ENCODE measurements at regions not wholly inside any gene's neighbourhood (a gene's known extent, or its start where the extent isn't known, plus 50 kb on each side); places are given as distances from the start of the nearest gene placed in this dataset.

- no peak for TF ChIP-seq ZNF23 (tag by site-specific recombination; IDR thresholded peaks at IDR 0.05; ENCODE audit: borderline replicate concordance)
- no peak for TF ChIP-seq ZBTB10 (tag by site-specific recombination; IDR thresholded peaks at IDR 0.05)
- no peak for TF ChIP-seq TRIM28 (IDR thresholded peaks at IDR 0.05; ENCODE audit: borderline replicate concordance, low read length)
- TF ChIP-seq CTCF (tag by site-specific recombination; IDR thresholded peaks at IDR 0.05), result no peak
- TF ChIP-seq MYNN (tag by site-specific recombination; IDR thresholded peaks at IDR 0.05; ENCODE audit: borderline replicate concordance), result no peak
- no peak for TF ChIP-seq ZNF610 (tag by site-specific recombination; IDR thresholded peaks at IDR 0.05; ENCODE audit: borderline replicate concordance)
- no peak for TF ChIP-seq ZNF114 (tag by site-specific recombination; IDR thresholded peaks at IDR 0.05)
- TF ChIP-seq PRDM6 (tag by site-specific recombination; IDR thresholded peaks at IDR 0.05), result no peak
- TF ChIP-seq REST (tag by site-specific recombination; IDR thresholded peaks at IDR 0.05), result no peak
- no peak for TF ChIP-seq ZNF629 (tag by site-specific recombination; IDR thresholded peaks at IDR 0.05)
- TF ChIP-seq KLF1 (tag by site-specific recombination; IDR thresholded peaks at IDR 0.05), result no peak
- TF ChIP-seq, protein P1, sequence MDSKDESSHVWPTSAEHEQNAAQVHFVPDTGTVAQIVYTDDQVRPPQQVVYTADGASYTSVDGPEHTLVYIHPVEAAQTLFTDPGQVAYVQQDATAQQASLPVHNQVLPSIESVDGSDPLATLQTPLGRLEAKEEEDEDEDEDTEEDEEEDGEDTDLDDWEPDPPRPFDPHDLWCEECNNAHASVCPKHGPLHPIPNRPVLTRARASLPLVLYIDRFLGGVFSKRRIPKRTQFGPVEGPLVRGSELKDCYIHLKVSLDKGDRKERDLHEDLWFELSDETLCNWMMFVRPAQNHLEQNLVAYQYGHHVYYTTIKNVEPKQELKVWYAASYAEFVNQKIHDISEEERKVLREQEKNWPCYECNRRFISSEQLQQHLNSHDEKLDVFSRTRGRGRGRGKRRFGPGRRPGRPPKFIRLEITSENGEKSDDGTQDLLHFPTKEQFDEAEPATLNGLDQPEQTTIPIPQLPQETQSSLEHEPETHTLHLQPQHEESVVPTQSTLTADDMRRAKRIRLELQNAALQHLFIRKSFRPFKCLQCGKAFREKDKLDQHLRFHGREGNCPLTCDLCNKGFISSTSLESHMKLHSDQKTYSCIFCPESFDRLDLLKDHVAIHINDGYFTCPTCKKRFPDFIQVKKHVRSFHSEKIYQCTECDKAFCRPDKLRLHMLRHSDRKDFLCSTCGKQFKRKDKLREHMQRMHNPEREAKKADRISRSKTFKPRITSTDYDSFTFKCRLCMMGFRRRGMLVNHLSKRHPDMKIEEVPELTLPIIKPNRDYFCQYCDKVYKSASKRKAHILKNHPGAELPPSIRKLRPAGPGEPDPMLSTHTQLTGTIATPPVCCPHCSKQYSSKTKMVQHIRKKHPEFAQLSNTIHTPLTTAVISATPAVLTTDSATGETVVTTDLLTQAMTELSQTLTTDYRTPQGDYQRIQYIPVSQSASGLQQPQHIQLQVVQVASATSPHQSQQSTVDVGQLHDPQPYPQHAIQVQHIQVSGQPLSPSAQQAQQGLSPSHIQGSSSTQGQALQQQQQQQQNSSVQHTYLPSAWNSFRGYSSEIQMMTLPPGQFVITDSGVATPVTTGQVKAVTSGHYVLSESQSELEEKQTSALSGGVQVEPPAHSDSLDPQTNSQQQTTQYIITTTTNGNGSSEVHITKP (tag by site-specific recombination; IDR thresholded peaks at IDR 0.05), result no peak
These were observed 67.1 kb upstream of the KIF26B start for GRCh38 chr1:245087723-245088122.

Data from HEK293 (cell line).